Natural killer cell treated with Interleukin-12 subunit alpha and Interleukin-12 subunit beta and Interleukin-15 and Interleukin-18, amount 100 ng/mL, for 72 hours (primary cell): ENCODE measurements at regions not wholly inside any gene's neighbourhood (a gene's known extent, or its start where the extent isn't known, plus 50 kb on each side); places are given as distances from the start of the nearest gene placed in this dataset.

Source experiments
- ATAC-seq, 2 donors: fragments of 150-1000 bp; cut with Tn5 transposase in 1 of 2; sonication (Bioruptor Pico), chemical (Tn5 transposase) in 1 of 2; 2 replicates each; pipeline ENCODE4 v1.10.0; 2021
- DNase-seq: peaks from one replicate; pipeline ENCODE4 v3.0.0; 2022; ENCODE audit warnings: low spot score
- H3K27ac Mint-ChIP-seq, 2 donors: 1 replicate in 1 of 2; 2 replicates in 1 of 2; pipeline ENCODE4 v1.8.0; 2022; ENCODE audit warnings: mixed read lengths in 2 of 2, mild to moderate bottlenecking in 1 of 2, moderate library complexity in 1 of 2
- H3K27me3 Mint-ChIP-seq, 2 donors: 1 replicate in 1 of 2; 2 replicates in 1 of 2; pipeline ENCODE4 v1.8.0; 2022; ENCODE audit warnings: mixed read lengths in 2 of 2
- H3K36me3 Mint-ChIP-seq: one replicate; pipeline ENCODE4 v1.8.0; 2022; ENCODE audit warnings: mixed read lengths
- H3K4me1 Mint-ChIP-seq, 2 donors: 1 replicate in 1 of 2; 2 replicates in 1 of 2; pipeline ENCODE4 v1.8.0; 2022; ENCODE audit warnings: low read depth in 2 of 2, mixed read lengths in 2 of 2, mild to moderate bottlenecking in 1 of 2
- H3K4me3 Mint-ChIP-seq: one replicate; pipeline ENCODE4 v1.8.0; 2022; ENCODE audit warnings: mixed read lengths
- H3K9me3 Mint-ChIP-seq: 2 replicates; pipeline ENCODE4 v1.8.0; 2022; ENCODE audit warnings: mixed read lengths

- peaks cover 20% of the 10 kb centered on the region for H3K9me3 Mint-ChIP-seq
- no peak for DNase-seq
- H3K4me1 Mint-ChIP-seq = no peaks in the 10 kb centered on the region
- peaks cover 8% of the 10 kb centered on the region for H3K36me3 Mint-ChIP-seq
- H3K27me3 Mint-ChIP-seq = no peaks in the 10 kb centered on the region
- no peak overlapping the region for H3K27ac Mint-ChIP-seq
- no peak overlapping the region for H3K4me3 Mint-ChIP-seq
- ATAC-seq = no peak
These were observed 790.4 kb downstream of the PLA2G4A start for GRCh38 chr1:187619175-187619574.

DNA sequence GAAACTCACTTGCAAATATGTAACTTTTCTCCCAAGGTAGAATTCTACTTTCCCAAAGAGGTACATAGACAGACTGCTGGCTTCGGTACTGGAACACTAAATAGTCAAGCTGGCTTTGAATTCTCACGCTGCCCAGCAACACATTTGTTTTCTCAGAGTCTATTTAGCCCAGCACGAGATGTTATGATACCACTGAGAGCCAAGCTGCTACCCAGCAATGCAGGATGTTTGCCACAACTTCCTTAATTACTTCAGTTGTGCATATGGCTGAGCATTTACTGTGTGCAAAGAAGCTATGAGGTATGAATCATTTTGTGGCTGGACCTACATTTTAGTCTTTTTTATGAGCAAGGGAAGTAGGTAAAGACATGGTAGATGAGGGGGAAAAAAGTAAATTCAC lies 793.2 kb downstream of the PLA2G4A start:
- peaks cover 20% of the 10 kb centered on the region for H3K9me3 Mint-ChIP-seq
- H3K4me3 Mint-ChIP-seq = no peak overlapping the region
- H3K27me3 Mint-ChIP-seq = no peaks in the 10 kb centered on the region
- H3K27ac Mint-ChIP-seq = no peak overlapping the region
- peaks cover 12% of the 10 kb centered on the region for H3K36me3 Mint-ChIP-seq
- no peak for DNase-seq
- H3K4me1 Mint-ChIP-seq = no peaks in the 10 kb centered on the region
- no peak for ATAC-seq

- Mint-ChIP-seq H3K27me3 (no peaks in the 10 kb centered on the region), H3K9me3 (peaks cover 20% of the 10 kb centered on the region), H3K36me3 (peaks cover 12% of the 10 kb centered on the region), H3K27ac (no peak overlapping the region), H3K4me1 (no peaks in the 10 kb centered on the region), H3K4me3 (no peak overlapping the region)
- ATAC-seq = no peak
- DNase-seq = no peak
These were observed 793.8 kb downstream of the PLA2G4A start for GRCh38 chr1:187622545-187622944.

- ATAC-seq = no peak
- H3K27me3 Mint-ChIP-seq = no peaks in the 10 kb centered on the region
- no peak overlapping the region for H3K4me3 Mint-ChIP-seq
- peaks cover 4% of the 10 kb centered on the region for H3K36me3 Mint-ChIP-seq
- no peak overlapping the region for H3K27ac Mint-ChIP-seq
- no peaks in the 10 kb centered on the region for H3K4me1 Mint-ChIP-seq
- peaks cover 10% of the 10 kb centered on the region for H3K9me3 Mint-ChIP-seq
- no peak for DNase-seq
These were observed 796.2 kb downstream of the PLA2G4A start for GRCh38 chr1:187624812-187625545.

- Mint-ChIP-seq H3K36me3 (peaks cover 4% of the 10 kb centered on the region), H3K4me1 (no peaks in the 10 kb centered on the region), H3K9me3 (peaks cover 16% of the 10 kb centered on the region), H3K4me3 (no peak overlapping the region), H3K27me3 (no peaks in the 10 kb centered on the region), H3K27ac (no peak overlapping the region)
- no peak for ATAC-seq
- no peak for DNase-seq
These were observed 797.3 kb downstream of the PLA2G4A start for GRCh38 chr1:187626056-187626455.

DNA sequence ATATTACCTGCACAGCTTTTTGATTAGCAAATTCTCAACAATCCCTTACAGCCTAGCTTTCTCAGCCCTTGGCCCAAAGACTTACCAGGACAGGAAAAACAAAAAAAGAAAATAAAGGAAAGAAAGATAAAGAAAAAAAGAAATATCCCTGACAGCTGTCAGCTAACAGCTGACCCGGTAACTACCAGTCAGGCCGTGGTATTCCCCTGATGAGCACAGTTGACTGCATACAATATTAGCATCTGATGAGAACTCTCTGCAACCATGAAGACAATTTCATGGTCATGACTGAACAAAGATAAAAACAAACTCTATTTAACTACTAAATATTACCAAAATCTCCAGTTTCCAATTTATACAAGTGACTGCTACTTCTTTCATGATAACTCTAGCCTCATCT lies 798.8 kb downstream of the PLA2G4A start:
- no peak overlapping the region for H3K4me3 Mint-ChIP-seq
- no peak overlapping the region for H3K27ac Mint-ChIP-seq
- H3K27me3 Mint-ChIP-seq = no peaks in the 10 kb centered on the region
- no peaks in the 10 kb centered on the region for H3K4me1 Mint-ChIP-seq
- peaks cover 4% of the 10 kb centered on the region for H3K36me3 Mint-ChIP-seq
- ATAC-seq = no peak
- peaks cover 16% of the 10 kb centered on the region for H3K9me3 Mint-ChIP-seq
- DNase-seq = no peak

DNA sequence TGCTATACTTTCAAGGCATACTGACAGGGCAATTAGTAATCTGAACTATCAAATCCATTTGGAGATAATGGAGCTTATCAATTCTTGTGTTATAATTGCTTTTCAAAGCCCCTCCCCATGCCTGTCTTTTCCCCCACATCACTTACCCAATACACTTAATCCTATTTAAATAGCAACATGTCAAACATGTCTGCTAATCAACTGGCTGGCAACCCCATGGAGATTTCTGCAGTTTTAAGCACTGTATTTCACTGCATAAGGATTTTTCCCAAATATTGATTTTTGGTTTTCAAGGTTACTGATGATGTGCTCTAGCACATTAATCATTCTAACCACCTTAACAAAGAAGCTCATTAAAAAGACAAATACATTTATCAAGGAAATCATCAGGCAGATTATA lies 800.3 kb downstream of the PLA2G4A start:
- H3K9me3 Mint-ChIP-seq = peaks cover 16% of the 10 kb centered on the region
- no peak for ATAC-seq
- peaks cover 4% of the 10 kb centered on the region for H3K36me3 Mint-ChIP-seq
- no peak for DNase-seq
- H3K27me3 Mint-ChIP-seq = no peaks in the 10 kb centered on the region
- no peaks in the 10 kb centered on the region for H3K4me1 Mint-ChIP-seq
- no peak overlapping the region for H3K4me3 Mint-ChIP-seq
- no peak overlapping the region for H3K27ac Mint-ChIP-seq

GRCh38 chr1:187630653-187631380 lies 802.1 kb downstream of the PLA2G4A start:
- Mint-ChIP-seq H3K4me3 (no peak overlapping the region), H3K27me3 (no peaks in the 10 kb centered on the region), H3K4me1 (no peaks in the 10 kb centered on the region), H3K36me3 (peaks cover 9% of the 10 kb centered on the region), H3K9me3 (peaks cover 19% of the 10 kb centered on the region), H3K27ac (no peak overlapping the region)
- ATAC-seq (no peak), DNase-seq (no peak)

DNA sequence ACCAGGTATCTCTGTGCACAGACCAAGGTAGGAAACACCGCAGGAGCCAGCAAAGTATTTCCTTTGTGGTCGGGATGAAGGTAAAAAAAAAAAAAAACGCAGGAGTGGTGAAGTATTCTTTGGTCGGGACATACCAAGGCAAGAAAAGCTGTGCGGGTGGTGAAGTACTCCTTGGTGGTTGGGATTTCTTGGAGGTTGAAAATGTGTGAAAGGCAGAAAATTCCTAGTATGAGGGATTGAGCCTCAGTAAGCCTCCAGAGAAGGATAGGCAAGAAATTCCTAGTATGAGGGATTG lies 802.6 kb downstream of the PLA2G4A start:
- H3K27me3 Mint-ChIP-seq = no peaks in the 10 kb centered on the region
- H3K4me3 Mint-ChIP-seq = no peak overlapping the region
- no peaks in the 10 kb centered on the region for H3K4me1 Mint-ChIP-seq
- DNase-seq (no peak), ATAC-seq (no peak)
- peaks cover 8% of the 10 kb centered on the region for H3K36me3 Mint-ChIP-seq
- no peak overlapping the region for H3K27ac Mint-ChIP-seq
- H3K9me3 Mint-ChIP-seq = peaks cover 17% of the 10 kb centered on the region

DNA sequence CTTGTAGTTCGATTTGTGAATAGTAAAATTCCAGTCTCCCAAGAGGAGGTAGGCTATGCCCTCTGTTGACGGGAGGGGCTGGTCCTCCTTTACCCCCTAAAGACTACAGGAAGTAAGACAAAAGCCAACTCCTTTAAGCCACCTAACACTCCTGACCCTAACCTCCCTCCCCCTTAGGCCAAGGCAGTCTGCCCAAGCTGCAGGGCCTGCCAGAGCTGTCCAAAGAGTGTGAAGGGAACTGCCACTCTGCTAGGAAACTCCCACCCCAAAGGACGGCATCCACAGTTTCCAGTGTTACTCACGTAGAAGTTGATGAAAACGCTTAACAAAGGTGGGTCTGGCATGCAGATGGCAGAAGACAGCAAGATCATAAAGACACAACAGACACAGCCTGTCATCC lies 803.2 kb downstream of the PLA2G4A start:
- DNase-seq (no peak), ATAC-seq (no peak)
- Mint-ChIP-seq H3K27ac (no peak overlapping the region), H3K4me1 (no peaks in the 10 kb centered on the region), H3K4me3 (no peak overlapping the region), H3K36me3 (peaks cover 8% of the 10 kb centered on the region), H3K27me3 (no peaks in the 10 kb centered on the region), H3K9me3 (peaks cover 19% of the 10 kb centered on the region)

DNA sequence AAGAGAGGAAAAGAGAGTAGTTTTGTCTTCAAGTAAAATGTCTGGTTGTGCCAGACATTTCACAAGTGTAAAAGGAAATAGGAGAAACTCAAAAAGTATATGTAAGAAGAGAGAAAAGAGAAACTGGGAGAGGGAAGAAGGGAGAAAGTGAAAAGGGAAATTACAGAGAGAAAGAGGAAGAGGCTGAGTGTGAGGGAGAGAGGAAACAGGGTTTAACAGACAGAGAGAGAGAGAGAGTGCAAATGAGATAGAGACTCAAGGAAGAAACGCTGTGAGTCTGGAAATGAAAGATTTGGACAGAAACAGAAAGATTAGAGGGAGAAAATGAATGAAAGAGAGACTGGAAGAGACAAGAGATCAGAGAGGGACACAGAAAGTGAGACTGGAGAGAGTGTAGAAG lies 806.2 kb downstream of the PLA2G4A start:
- DNase-seq (no peak), ATAC-seq (no peak)
- H3K36me3 Mint-ChIP-seq = peaks cover 8% of the 10 kb centered on the region
- no peak overlapping the region for H3K4me3 Mint-ChIP-seq
- H3K9me3 Mint-ChIP-seq = peaks cover 33% of the 10 kb centered on the region
- H3K4me1 Mint-ChIP-seq = no peaks in the 10 kb centered on the region
- H3K27me3 Mint-ChIP-seq = no peaks in the 10 kb centered on the region
- H3K27ac Mint-ChIP-seq = no peak overlapping the region

GRCh38 chr1:187638733-187639434 lies 810.1 kb downstream of the PLA2G4A start:
- H3K4me3 Mint-ChIP-seq = no peak overlapping the region
- DNase-seq (no peak), ATAC-seq (no peak)
- H3K4me1 Mint-ChIP-seq = no peaks in the 10 kb centered on the region
- H3K36me3 Mint-ChIP-seq = peaks cover 8% of the 10 kb centered on the region
- H3K27me3 Mint-ChIP-seq = no peaks in the 10 kb centered on the region
- H3K27ac Mint-ChIP-seq = no peak overlapping the region
- H3K9me3 Mint-ChIP-seq = peaks cover 30% of the 10 kb centered on the region

- Mint-ChIP-seq H3K27me3 (no peaks in the 10 kb centered on the region), H3K9me3 (peaks cover 23% of the 10 kb centered on the region), H3K36me3 (no peaks in the 10 kb centered on the region), H3K4me3 (no peak overlapping the region), H3K27ac (no peak overlapping the region), H3K4me1 (no peaks in the 10 kb centered on the region)
- DNase-seq = no peak
- ATAC-seq = no peak
These were observed 812.3 kb downstream of the PLA2G4A start for GRCh38 chr1:187641015-187641414.

GRCh38 chr1:187641463-187641862 lies 812.7 kb downstream of the PLA2G4A start:
- Mint-ChIP-seq H3K4me3 (no peak overlapping the region), H3K4me1 (no peaks in the 10 kb centered on the region)

More at GRCh38 chr1:187641463-187641862, 812.7 kb downstream of the PLA2G4A start:
- no peak for DNase-seq
- Mint-ChIP-seq H3K27ac (no peak overlapping the region), H3K9me3 (peaks cover 22% of the 10 kb centered on the region), H3K27me3 (no peaks in the 10 kb centered on the region), H3K36me3 (no peaks in the 10 kb centered on the region)
- ATAC-seq = no peak
